ENCODE measurements at regions not wholly inside any gene's neighbourhood (a gene's known extent, or its start where the extent isn't known, plus 50 kb on each side); places are given as distances from the start of the nearest gene placed in this dataset.
A peak's percentile ranks its signal among the peaks of the same experiment; 100 is the strongest.
"Not testable (repeated sequence)": the region's sequence is repeated elsewhere in the genome, so short reads cannot be mapped to it uniquely, and the experiment has no call there.

DNA sequence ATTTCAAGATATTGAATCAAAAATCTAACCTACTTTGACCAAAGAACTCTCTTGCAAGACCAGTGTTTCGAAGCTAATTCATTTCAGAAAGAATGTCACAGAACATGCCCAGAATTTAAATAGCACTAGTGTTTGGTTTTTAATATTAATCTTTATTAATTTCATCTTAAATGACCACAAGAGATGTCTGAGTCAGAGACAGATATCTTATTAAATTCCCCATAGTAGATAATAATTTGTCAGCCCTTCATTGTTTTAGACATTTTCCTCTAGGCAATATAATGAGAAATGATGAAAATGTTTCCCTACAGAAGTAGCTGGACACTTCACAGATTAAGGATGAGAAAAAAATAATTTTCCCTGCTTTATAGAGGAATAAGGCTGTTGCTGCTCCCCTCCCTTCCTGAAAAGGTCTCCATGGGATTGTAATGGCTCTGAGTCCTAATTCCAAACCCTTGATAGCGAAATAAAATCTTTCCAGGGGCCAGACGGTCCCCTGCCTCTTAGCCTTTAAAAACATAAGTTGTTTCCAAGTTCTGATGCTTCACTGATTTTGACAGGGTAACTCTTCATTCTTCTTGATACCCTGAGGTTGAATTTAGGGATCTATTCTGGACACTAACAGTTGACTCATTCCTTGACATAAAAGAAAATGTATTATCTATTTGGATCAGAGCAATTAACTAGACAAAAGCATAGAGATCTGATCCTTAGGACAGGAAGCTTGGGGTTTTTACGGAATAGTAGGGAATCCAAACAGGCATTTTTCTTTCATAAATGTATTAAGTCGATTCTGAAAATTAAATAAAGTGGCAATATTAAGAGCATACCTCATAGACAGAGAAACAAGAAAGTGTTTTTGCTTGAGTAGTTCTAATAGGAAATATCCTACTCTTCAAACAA is 820.8 kb downstream of the BRINP3 start:
- no peak for DNase-seq (ENCODE audit: low read depth)

DNA sequence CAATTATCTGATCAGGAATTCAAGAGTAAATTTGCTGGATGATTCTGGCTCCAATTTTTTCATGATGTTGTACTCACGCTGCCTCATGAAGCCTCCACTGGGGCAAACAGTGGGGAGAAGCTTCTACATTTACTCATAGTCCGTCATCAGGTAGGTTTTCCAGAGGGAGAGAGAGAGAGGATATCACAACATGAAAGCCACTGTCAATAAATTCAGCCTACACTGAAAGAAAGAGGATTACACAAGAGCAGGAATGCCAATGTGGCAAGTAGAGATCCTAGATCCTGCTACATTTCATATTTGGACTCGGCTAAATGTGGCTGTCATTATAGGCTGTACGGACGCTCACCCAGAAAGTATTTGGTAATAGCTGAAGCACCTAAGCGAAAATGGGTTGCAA is 819.9 kb downstream of the BRINP3 start:
- no peak for DNase-seq (ENCODE audit: low read depth)

DNA sequence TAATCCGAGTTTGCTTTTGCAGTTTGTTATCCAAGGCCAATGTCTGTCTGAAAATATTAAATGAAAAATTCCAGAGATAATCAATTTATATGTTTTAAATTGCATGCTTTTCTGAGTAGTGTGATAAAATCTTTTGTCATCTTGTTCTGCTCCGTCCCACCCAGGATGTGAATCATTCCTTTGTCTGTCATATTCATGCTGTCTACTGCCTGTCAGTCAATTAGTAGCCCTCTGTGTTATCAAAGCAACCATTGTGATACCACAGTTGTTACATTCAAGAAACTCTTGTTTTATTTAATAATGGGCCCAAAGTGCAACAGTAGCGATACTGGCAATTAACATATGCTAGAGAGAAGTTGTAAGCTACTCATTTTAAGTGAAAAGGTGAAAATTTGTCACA is 819.3 kb downstream of the BRINP3 start:
- DNase-seq (ENCODE audit: low read depth) = no peak

DNA sequence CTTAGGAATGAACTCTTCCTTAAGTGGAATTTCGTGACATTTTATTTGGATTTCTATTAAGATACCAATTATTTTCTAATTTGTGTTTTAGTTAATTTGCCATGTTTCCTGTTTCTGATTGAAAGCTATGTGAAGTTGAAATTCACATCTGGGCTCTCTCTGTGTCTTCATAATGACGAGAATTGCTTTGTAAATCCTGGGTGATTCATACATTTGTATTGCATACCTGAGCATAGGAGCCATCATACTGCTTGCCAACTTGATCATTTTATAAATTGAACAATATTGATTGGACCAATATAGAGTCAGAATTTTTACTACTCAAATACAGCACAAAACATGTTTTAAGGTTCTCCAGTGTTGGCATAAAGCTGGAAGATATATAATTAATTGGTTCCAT is 817.9 kb downstream of the BRINP3 start:
- DNase-seq (ENCODE audit: low read depth) = no peak

DNA sequence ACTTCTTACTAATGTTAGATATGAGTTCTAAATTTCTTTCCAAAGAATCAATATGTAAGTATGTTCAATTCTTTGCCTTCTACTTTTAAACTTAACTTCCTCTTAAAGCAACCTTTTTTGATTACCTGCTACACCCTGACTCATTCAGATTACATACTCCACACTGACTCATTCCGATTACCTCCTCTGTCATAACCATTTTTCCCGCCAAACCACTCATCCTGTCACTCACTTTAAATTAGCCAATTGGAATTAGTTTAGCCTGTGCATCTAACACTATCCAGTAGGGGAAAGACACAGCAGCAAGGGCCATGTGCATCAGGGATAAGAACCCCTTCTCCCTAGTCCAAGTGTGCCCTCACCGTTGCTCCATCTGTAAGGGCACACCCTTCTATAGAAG is 815.5 kb downstream of the BRINP3 start:
- no peak for DNase-seq (ENCODE audit: low read depth)

DNA sequence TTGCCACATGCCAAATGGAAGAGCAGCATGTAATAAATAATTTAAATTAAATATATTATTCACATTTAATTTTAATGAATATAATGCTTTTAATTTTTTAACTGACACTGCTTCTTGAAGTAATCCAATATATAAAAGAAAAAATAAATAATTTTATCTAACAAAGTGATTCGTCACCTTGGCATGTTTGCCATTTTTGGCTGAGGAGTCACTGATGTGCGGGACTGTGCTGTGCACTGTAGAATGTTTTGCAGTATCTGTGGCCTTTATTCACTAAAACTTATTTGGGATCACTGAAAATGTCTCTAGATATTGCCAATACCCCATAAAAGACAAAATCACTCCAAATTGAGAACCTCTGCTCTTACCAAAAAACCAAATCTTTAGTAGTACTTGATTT is 807.8 kb downstream of the BRINP3 start:
- peak; percentile 64 for DNase-seq (ENCODE audit: low read depth)

DNA sequence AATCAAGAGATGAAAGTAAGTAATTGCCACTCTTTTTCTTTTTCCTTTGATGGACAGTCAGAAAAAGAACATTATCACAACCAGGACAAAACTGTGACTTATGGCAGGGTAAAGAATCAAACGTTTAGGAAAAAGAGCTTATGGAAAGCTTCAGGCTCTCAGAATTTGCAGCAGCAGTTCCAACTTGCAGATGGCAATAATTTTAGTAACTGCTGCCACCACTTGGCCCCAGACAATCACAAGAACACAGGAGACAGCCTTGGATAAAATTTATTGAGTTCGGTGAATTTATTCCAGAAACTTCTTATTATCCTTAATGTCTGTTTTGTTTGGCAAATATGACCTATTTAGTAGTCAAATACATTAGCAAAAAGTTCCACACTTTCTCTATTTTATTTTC is 804.4 kb downstream of the BRINP3 start:
- no peak for DNase-seq (ENCODE audit: low read depth)

DNA sequence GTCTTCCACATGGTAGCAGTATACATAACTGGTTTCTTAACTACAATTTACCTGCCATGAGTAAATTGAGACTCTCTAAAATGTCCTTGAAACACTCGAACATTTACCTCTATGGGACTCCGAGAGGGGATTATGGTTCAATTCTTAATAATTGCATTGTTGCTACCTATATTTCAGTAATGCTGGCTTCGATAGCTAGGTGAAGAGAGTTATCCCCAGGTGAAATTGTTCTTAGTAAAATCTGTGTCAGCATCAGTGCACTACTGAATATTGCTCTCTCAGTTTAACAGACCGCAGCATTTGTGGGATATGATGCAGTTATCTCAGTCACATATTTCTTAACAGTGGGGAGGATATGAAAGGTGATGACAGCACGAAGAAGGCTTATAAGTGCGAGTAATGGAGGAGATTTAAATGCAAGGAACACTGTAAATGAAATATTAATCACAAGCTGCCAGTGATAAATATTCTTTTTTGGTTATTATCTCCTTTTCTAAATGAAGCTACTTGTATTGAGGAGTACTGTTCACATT is 801.9 kb downstream of the BRINP3 start:
- DNase-seq (ENCODE audit: low read depth) = no peak

DNA sequence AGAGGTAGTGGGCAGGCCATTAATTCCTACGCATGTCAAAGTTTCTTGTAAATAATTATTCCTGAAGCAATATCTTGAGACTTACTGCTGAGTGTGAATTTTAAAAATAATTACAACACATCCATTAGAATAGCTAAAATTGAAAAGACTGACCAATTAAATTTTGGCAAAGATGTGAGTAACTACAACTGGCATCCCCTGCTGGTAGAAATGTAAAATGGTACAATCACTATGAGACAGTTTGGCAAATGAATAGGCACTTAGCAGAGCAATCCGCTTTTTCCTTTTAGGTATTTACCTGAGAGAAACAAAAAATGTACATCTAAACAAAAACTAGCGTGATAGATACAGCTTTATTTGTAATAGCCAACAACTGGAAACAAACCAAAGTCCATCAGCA is 798.9 kb downstream of the BRINP3 start:
- DNase-seq (ENCODE audit: low read depth) = no peak

DNA sequence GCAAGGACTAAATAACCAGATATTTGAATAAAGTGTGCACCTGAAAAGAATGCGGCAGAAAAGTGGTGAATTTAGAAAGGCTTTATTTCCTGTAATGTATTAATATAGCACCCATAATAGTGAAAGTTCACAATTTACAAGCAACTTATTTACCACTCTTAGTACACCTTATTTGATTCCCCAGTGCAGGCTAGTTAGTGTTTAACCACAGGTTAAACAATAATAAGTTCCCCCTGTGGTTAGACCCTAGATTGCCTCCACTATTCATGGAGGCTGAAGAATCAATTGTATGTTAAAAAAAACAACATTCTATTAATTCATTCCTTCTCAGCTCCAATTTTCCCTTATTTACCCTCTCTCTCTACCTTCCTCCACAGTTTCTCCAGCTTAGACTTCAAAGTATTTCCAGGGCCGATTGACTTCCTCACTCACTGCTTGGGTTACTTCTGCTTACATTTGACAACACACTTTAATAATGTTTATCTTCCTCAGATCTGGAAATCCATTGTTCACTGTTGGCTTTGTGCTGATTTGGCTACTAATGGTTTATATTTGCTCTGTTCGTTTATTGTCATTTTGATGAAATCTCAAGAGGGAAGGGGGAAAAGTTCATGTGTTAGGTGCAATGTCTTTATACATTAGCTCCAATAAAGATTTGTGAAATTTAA is 796.3 kb downstream of the BRINP3 start:
- no peak for DNase-seq (ENCODE audit: low read depth)

DNA sequence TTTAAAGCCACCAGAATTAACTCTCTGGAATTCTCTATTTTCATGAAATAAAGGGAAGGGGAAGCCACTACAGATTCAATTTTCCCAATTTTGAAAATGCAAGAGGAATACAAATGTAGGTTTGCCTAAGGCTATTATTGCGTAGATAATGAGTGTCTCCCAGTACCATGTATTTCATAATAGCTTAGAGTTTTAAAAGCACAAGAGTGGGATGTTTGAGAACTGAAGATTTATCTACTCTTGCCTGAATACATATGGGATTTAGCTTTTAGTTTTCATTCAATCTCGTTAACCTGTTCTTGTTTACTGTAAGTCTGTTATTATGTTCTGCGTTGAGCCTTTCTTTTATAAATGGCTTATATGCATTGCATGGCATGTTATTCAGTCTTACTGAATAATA is 795.1 kb downstream of the BRINP3 start:
- DNase-seq (ENCODE audit: low read depth) = no peak

DNA sequence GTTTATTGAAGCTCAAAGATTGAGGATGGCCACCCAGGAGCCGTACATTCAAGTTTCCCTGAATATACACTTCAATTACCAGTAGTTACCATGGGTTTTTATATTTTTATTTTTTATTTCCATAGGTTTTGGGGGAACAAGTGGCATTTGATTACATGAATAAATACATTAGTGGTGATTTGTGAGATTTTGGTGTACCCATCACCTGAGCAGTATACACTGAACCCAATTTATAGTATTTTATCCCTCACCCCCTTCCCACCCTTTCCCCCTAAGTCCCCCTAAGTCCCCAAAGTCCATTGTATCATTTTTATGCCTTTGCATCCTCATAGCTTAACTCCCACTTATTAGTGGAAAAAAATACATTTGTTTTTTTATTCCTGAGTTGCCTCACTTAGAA is 791.4 kb downstream of the BRINP3 start:
- DNase-seq (ENCODE audit: low read depth) = no peak

DNA sequence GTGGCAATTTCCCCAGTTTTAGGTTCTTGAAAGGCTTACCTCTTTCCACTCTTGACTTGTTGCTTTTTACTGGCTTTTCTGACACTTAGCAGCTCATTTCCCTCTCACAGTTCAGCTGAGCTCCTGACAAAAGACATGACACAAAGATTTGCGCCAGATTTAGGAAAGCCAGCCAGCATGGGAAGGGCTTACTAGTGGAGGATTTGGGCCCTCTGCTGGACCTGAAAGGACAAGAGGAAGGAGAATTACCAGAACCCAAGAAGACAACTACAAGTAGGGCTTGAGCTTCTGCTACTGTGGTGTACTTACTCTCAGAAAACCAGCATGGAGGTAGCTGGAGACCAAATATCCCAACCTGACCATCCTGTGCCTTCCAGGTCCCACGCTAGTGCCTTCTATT is 784.5 kb downstream of the BRINP3 start:
- no peak for DNase-seq (ENCODE audit: low read depth)

DNA sequence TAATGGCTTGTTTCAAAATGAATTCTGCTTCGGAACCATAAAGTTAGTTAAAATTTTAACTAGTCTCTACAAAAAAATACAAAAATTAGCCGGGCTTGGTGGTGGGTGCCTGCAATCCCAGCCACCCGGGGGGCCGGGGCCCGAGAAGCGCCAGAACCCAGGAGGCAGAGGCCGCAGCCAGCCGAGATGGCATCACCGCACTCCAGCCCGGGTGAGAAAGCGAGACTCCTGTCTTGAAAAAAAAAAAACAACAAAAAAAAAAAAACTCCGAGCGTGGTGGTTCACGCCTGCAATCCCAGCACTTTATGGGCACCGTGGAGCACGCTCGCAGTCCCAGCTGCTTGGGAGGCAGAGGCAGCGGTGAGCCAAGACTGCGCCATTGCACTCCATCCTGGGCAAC is 781.4 kb downstream of the BRINP3 start:
- DNase-seq (ENCODE audit: low read depth) = no peak

DNA sequence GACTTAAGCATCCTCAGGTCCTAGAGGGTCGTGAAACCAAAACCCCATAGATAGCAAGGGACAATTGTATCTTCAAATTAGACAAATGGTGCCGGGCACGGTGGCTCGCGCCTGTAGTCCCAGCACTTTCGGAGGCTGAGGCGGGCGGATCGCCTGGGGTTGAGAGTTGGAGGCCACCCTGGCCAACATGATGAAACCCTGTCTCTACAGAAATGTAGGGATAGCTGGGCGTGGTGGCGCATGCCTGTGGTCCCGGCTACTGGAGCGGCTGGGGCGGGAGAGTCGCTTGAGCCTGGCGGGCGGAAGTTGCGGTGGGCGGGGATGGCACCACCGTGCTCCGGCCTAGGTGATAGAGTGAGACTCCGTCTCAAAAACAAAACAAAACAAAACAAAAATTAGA is 780.6 kb downstream of the BRINP3 start:
- no peak for DNase-seq (ENCODE audit: low read depth)

DNA sequence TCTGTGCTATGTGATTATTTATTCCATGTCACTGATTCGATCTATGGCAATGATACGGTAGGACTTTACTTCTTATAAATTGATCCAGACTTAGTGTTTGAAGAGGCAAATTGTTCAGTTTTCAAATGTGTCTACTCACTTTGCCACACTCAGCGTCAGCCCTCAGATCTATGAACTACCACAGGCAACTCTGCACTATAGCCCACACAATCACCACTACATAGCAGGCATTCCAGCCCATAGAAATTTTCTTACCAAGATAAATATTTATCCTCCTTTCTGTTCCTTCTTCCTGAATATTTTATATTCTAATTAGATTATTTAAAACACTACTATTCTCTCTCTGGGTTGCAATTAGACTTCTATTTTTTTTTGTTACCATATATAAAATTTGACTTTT is 776.1 kb downstream of the BRINP3 start:
- DNase-seq (ENCODE audit: low read depth) = no peak

DNA sequence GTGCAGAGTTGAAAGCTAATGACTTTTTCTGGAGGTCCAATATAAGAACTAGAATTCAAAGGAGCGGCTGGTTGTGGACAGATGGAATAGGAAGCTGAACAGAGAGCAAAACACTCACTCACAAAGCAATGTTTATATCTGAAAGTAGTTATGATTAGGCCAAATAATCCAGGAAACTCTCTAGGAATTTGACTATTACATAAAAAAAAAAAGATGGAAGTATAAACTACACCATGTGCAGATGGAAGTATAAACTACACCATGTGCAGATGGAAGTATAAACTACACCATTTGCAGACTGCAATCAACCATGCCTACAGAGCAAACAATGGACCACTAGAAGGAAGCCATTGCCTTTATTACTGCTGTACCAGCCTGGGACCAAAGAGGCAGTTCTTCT is 771.1 kb downstream of the BRINP3 start:
- DNase-seq (ENCODE audit: low read depth) = no peak

DNA sequence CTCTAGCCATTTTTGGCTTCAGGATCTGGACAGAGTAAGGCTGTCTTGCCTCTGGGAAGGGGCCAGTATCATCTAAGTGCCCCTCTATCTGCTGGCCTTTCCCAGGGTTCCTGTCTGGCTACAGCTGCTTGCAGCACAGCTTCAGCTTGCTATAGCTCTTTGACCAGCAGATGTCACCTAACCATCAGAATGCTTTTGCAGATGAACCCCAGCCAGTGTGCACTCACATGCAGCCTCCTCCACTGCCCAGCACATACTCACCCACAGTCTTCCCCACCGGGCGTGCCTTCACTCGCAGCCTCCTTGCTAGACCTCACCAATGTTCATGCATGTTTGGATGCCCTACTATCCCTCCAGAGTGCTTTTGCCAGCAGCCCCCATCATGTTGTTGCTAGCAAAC is 769.0 kb downstream of the BRINP3 start:
- no peak for DNase-seq (ENCODE audit: low read depth)

DNA sequence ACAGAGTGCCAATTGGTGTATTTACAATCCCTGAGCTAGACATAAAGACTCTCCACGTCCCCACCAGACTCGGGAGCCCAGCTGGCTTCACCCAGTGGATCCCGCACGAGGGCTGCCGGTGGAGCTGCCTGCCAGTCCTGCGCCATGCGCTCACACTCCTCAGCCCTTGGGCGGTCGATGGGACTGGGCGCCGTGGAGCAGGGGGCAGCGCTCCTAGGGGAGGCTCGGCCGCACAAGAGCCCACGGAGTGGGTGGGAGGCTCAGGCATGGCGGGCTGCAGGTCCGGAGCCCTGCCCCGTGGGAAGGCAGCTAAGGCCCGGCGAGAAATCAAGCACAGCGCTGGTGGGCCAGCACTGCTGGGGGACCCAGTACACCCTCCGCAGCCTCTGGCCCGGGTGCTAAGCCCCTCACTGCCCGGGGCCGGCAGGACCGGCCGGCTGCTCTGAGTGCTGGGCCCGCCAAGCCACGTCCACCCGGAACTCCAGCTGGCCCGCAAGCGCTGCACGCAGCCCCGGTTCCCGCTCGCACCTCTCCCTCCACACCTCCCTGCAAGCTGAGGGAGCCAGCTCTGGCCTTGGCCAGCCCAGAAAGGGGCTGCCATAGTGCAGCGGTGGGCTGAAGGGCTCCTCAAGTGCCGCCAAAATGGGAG is 759.4 kb downstream of the BRINP3 start:
- not testable (repeated sequence) for DNase-seq (ENCODE audit: low read depth)

DNA sequence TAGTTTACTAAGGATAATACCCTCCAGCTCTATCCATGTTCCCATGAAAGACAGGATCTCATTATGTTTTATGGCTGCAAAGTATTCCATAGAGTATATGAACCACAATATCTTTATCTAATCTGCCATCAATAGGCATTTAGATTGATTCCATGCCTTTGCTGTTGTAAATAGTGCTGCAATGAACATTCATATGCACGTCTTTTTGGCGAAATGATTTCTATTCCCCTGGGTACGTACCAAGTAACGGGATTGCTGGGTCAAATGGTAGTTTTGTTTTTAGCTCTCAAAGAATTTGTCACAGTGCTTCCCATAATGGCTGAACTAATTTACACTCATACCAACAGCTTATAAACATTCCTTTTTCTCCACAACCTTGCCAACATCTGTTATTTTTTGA is 750.9 kb downstream of the BRINP3 start:
- no peak for DNase-seq (ENCODE audit: low read depth)

DNA sequence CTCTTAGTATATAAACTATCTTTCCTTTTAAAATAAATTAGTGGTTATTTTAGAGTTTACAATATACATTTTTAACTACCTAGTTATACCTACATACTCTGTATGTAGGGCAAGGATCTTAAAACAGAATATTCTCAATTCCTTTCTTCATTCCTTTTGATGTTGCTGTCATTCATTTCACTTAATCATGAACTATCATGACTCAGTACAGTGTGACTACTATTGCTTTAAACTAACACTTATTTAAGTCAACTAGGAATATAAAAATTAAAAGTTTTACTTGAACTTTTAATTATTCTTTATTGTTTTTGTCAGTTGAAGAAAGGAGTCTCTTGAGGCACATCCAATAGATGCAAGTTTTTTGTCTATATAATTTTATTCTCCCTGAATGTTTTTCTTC is 726.4 kb downstream of the BRINP3 start:
- DNase-seq (ENCODE audit: low read depth) = peak; percentile 2

DNA sequence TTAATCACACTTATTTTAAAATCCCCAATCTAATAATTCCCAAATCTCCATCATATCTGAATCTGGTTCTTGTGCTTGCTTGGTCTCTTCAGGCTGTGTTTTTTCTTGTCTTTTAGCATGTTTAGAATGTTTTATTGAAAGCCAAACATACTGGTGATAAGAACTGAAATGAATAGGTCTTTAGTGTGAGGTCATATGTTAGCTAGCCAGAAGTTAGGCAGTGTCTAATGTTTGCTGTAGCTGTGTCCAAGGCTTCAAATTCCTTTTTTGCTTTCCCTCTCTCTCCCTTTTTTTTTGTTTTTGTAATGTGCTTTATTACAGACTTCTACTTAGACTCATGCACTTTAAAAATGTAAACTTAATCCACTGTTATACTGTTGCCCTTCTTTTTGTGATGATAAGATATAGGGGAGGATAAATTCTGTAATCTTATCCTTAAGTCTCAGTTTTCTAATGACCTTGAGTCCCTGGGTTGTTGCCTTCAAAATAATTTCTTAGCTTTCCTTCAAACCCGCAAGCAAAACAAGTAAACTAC is 725.1 kb downstream of the BRINP3 start:
- no peak for DNase-seq (ENCODE audit: low read depth)

DNA sequence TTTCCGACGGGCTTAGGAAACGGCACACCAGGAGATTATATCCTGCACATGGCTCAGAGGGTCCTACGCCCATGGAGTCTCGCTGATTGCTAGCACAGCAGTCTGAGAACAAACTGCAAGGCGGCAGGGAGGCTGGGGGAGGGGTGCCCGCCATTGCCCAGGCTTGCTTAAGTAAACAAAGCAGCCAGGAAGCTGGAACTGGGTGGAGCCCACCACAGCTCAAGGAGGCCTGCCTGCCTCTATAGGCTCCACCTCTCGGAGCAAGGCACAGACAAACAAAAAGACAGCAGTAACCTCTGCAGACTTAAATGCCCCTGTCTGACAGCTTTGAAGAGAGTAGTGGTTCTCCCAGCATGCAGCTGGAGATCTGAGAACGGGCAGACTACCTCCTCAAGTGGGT is 722.6 kb downstream of the BRINP3 start:
- DNase-seq (ENCODE audit: low read depth) = not testable (repeated sequence)

All from HS-5 (cell line).